Tibial nerve (tissue), 4 donors: ENCODE measurements at regions not wholly inside any gene's neighbourhood (a gene's known extent, or its start where the extent isn't known, plus 50 kb on each side); places are given as distances from the start of the nearest gene placed in this dataset.

ENCODE experiments used
- EP300 ChIP-seq, 2 donors: sonication (generic); formaldehyde crosslinking; IDR thresholded peaks; one replicate each; pipeline ENCODE4 v1.6.1; 2017; ENCODE audit warnings: antibody characterized with exemption in 2 of 2, mild to moderate bottlenecking in 1 of 2
- TF ChIP-seq, protein P1 (sequence below), 5 experiments: fragments of 200-600 bp in 3 of 5; fragments of 450-650 bp in 2 of 5; sonication (generic) in 3 of 5; IDR thresholded peaks; one replicate each; pipeline ENCODE4 v1.5.1; 2016 to 2019; ENCODE audit warnings: antibody characterized with exemption in 5 of 5, mild to moderate bottlenecking in 3 of 5, moderate library complexity in 2 of 5

DNA sequence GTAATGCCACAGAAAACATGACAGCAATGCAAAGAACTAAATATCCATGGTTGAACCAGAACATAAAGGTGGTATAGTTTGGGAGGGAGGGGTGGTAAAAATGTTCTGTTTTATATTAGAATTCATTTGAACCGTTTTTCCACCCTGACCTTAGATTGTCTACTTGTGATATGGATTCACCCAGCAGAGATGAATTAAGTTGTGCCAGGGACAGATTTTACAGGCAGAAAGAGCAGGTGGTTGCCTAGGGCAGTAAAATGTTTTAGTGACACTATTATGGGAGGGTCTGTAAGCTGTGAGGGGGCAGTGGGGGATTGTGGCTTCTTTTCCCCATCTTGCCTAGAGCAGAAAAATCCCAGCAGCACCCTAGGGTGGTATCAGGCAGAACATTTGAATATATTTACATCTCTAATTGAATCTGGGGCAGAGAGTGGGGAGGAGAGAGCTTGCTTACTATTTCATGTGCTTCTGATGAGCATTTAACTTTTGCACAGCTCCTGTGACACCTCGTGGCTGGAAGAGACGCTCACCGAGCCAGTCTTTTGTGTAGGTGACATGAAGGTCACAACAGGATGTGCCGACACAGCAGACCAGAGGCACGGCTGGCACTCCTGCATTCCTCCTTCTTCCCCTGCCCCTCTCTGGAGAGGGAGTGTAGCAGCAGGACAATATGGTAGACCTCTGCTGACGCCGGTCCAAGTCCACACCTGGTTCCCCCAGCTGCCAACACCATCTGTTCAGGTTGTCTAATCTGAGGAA is 452.3 kb downstream of the IRS2 start:
- TF ChIP-seq, protein P1, sequence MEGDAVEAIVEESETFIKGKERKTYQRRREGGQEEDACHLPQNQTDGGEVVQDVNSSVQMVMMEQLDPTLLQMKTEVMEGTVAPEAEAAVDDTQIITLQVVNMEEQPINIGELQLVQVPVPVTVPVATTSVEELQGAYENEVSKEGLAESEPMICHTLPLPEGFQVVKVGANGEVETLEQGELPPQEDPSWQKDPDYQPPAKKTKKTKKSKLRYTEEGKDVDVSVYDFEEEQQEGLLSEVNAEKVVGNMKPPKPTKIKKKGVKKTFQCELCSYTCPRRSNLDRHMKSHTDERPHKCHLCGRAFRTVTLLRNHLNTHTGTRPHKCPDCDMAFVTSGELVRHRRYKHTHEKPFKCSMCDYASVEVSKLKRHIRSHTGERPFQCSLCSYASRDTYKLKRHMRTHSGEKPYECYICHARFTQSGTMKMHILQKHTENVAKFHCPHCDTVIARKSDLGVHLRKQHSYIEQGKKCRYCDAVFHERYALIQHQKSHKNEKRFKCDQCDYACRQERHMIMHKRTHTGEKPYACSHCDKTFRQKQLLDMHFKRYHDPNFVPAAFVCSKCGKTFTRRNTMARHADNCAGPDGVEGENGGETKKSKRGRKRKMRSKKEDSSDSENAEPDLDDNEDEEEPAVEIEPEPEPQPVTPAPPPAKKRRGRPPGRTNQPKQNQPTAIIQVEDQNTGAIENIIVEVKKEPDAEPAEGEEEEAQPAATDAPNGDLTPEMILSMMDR (IDR thresholded peaks at IDR 0.05): no peak
- TF ChIP-seq EP300 (IDR thresholded peaks at IDR 0.05): no peak
